Putamen (tissue), 1 donor: ENCODE measurements at regions not wholly inside any gene's neighbourhood (a gene's known extent, or its start where the extent isn't known, plus 50 kb on each side); places are given as distances from the start of the nearest gene placed in this dataset.
A peak's percentile ranks its signal among the peaks of the same experiment; 100 is the strongest.
"Not testable (repeated sequence)": the region's sequence is repeated elsewhere in the genome, so short reads cannot be mapped to it uniquely, and the experiment has no call there.

Source experiments
- DNase-seq: peaks from one replicate; pipeline ENCODE4 v3.0.0-alpha.2; 2016; ENCODE audit warnings: low spot score

- DNase-seq, result peak; percentile 45
These were observed 115.9 kb downstream of the OTOR start for GRCh38 chr20:16864069-16864468.

- no peak for DNase-seq
These were observed 116.8 kb downstream of the OTOR start for GRCh38 chr20:16864963-16865362.

- no peak for DNase-seq
These were observed 117.2 kb downstream of the OTOR start for GRCh38 chr20:16865406-16865805.

GRCh38 chr20:16873124-16873523 lies 125.0 kb downstream of the OTOR start:
- not testable (repeated sequence) for DNase-seq

GRCh38 chr20:16877053-16877554 lies 128.9 kb downstream of the OTOR start:
- no peak for DNase-seq

- no peak for DNase-seq
These were observed 137.6 kb downstream of the OTOR start for GRCh38 chr20:16885746-16886145.

GRCh38 chr20:16898433-16898832 lies 150.3 kb downstream of the OTOR start:
- DNase-seq, result no peak

- DNase-seq, result no peak
These were observed 154.5 kb downstream of the OTOR start for GRCh38 chr20:16902662-16903061.

GRCh38 chr20:16904751-16905150 lies 156.6 kb downstream of the OTOR start:
- DNase-seq, result no peak

GRCh38 chr20:16914277-16914676 lies 166.1 kb downstream of the OTOR start:
- no peak for DNase-seq

- DNase-seq, result no peak
These were observed 168.0 kb downstream of the OTOR start for GRCh38 chr20:16916165-16916564.

GRCh38 chr20:16917636-16918035 lies 169.5 kb downstream of the OTOR start:
- DNase-seq, result no peak

- no peak for DNase-seq
These were observed 170.2 kb downstream of the OTOR start for GRCh38 chr20:16918366-16918765.

- no peak for DNase-seq
These were observed 171.7 kb downstream of the OTOR start for GRCh38 chr20:16919841-16920240.

- DNase-seq, result no peak
These were observed 174.7 kb downstream of the OTOR start for GRCh38 chr20:16922834-16923233.

- no peak for DNase-seq
These were observed 178.7 kb downstream of the OTOR start for GRCh38 chr20:16926626-16927430.

- DNase-seq, result no peak
These were observed 181.6 kb downstream of the OTOR start for GRCh38 chr20:16929756-16930155.

- DNase-seq, result no peak
These were observed 182.5 kb downstream of the OTOR start for GRCh38 chr20:16930656-16931055.

- no peak for DNase-seq
These were observed 190.9 kb downstream of the OTOR start for GRCh38 chr20:16939051-16939450.

GRCh38 chr20:16940701-16941100 lies 192.5 kb downstream of the OTOR start:
- no peak for DNase-seq

- no peak for DNase-seq
These were observed 193.9 kb downstream of the OTOR start for GRCh38 chr20:16942051-16942450.

GRCh38 chr20:16942756-16943155 lies 194.6 kb downstream of the OTOR start:
- no peak for DNase-seq

- DNase-seq, result peak; percentile 2
These were observed 196.6 kb downstream of the OTOR start for GRCh38 chr20:16944745-16945144.

- no peak for DNase-seq
These were observed 197.5 kb downstream of the OTOR start for GRCh38 chr20:16945619-16946018.
